HG02884 (cell line): ENCODE measurements at regions not wholly inside any gene's neighbourhood (a gene's known extent, or its start where the extent isn't known, plus 50 kb on each side); places are given as distances from the start of the nearest gene placed in this dataset.

Source experiments
- ATAC-seq: cut with Tn5 transposase; IDR thresholded peaks from one replicate; pipeline ENCODE4 v1.9.1; 2021; ENCODE audit warnings: mild to moderate bottlenecking, moderate library complexity; ENCODE audit not compliant: unreplicated experiment

GRCh38 chr20:39479196-39479810, 517.2 kb downstream of the DHX35 start:
- no peak for ATAC-seq

- ATAC-seq, result no peak
Measured at GRCh38 chr20:39474879-39475278, 512.7 kb downstream of the DHX35 start.

GRCh38 chr20:39473536-39473935, 511.4 kb downstream of the DHX35 start:
- no peak for ATAC-seq

- no peak for ATAC-seq
Measured at GRCh38 chr20:39468703-39469102, 506.6 kb downstream of the DHX35 start.

GRCh38 chr20:39464238-39464637, 502.1 kb downstream of the DHX35 start:
- no peak for ATAC-seq

- no peak for ATAC-seq
Measured at GRCh38 chr20:39462416-39462945, 500.3 kb downstream of the DHX35 start.

GRCh38 chr20:39458452-39458851, 496.3 kb downstream of the DHX35 start:
- ATAC-seq, result no peak

GRCh38 chr20:39453890-39454289, 491.7 kb downstream of the DHX35 start:
- ATAC-seq, result no peak

- no peak for ATAC-seq
Measured at GRCh38 chr20:39452583-39453340, 490.6 kb downstream of the DHX35 start.

GRCh38 chr20:39451386-39451785, 489.2 kb downstream of the DHX35 start:
- no peak for ATAC-seq

GRCh38 chr20:39446397-39446796, 484.3 kb downstream of the DHX35 start:
- ATAC-seq, result no peak

GRCh38 chr20:39445095-39445494, 483.0 kb downstream of the DHX35 start:
- no peak for ATAC-seq

GRCh38 chr20:39433466-39433865, 471.3 kb downstream of the DHX35 start:
- no peak for ATAC-seq

- no peak for ATAC-seq
Measured at GRCh38 chr20:39431091-39431880, 469.1 kb downstream of the DHX35 start.

- ATAC-seq, result no peak
Measured at GRCh38 chr20:39429726-39430125, 467.6 kb downstream of the DHX35 start.

- ATAC-seq, result no peak
Measured at GRCh38 chr20:39424962-39425678, 463.0 kb downstream of the DHX35 start.

- ATAC-seq, result no peak
Measured at GRCh38 chr20:39421571-39422105, 459.5 kb downstream of the DHX35 start.

GRCh38 chr20:39412091-39412490, 449.9 kb downstream of the DHX35 start:
- no peak for ATAC-seq

- no peak for ATAC-seq
Measured at GRCh38 chr20:39399463-39399862, 437.3 kb downstream of the DHX35 start.

GRCh38 chr20:39398656-39399055, 436.5 kb downstream of the DHX35 start:
- ATAC-seq, result no peak

- ATAC-seq, result no peak
Measured at GRCh38 chr20:39397646-39398045, 435.5 kb downstream of the DHX35 start.
